Cardiac septum (tissue), 1 donor: ENCODE measurements at regions not wholly inside any gene's neighbourhood (a gene's known extent, or its start where the extent isn't known, plus 50 kb on each side); places are given as distances from the start of the nearest gene placed in this dataset.
"Not testable (repeated sequence)": the region's sequence is repeated elsewhere in the genome, so short reads cannot be mapped to it uniquely, and the experiment has no call there.

ENCODE experiments used
- DNase-seq: peaks from one replicate; pipeline ENCODE4 v3.0.0-alpha.2; 2020; ENCODE audit warnings: low spot score
- intact Hi-C: fragments of 100-400 bp; cut with DNase I; formaldehyde crosslinking; loops from one replicate; pipeline ENCODE4 v1.14.0; 2022
- donor health status: DM: no; HTN: no; CAD: no.

DNA sequence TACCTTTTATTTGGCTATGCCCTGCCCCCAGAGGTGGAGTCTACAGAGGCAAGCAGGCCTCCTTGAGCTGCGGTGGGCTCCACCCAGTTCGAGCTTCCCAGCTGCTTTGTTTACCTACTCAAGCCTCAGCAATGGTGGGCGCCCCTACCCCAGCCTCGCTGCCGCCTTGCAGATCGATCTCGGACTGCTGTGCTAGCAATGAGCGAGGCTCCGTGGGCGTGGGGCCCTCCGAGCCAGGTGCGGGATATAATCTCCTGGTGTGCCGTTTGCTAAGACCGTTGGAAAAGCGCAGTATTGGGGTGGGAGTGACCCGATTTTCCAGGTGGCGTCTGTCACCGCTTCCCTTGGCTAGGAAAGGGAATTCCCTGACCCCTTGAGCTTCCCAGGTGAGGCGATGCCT is 81.8 kb upstream of the ZNF746 start:
- DNase-seq, intact Hi-C loops: not testable (repeated sequence)

DNA sequence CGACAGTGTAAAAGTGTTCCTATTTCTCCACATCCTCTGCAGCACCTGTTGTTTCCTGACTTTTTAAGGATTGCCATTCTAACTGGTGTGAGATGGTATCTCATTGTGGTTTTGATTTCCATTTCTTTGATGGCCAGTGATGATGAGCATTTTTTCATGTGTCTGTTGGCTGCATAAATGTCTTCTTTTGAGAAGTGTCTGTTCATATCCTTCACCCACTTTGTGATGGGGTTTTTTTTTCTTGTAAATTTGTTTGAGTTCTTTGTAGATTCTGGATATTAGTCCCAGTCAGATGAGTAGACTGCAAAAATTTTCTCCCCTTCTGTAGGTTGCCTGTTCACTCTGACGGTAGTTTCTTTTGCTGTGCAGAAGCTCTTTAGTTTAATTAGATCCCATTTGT is 76.8 kb upstream of the ZNF746 start:
- intact Hi-C loops, DNase-seq: not testable (repeated sequence)

DNA sequence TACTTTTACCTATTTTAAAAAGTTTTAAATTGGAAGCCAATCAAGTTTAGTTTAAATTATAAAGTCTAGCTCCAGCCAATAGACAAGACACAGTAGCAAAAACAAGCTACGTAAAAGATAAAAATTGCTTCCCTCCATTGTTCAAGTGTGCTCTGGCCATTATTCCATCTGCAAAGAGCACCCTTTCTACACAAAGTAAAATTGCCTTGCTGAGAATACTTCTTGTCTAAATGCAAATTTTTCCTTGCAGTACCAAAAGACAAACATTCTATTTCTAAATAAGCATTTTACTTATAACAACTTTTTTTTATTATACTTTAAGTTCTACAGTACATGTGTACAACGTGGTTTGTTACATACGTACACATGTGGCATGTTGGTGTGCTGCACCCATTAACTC is 75.9 kb upstream of the ZNF746 start:
- intact Hi-C loops: no loop called here
- no peak for DNase-seq

DNA sequence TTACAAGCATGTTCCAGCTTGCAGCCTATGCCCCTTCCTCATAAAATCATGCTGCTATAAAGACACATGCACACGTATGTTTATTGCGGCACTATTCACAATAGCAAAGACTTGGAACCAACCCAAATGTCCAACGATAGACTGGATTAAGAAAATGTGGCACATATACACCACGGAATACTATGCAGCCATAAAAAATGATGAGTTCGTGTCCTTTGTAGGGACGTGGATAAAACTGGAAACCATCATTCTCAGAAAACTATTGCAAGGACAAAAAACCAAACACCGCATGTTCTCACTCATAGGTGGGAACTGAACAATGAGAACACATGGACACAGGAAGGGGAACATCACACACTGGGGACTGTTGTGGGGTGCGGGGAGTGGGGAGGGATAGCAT is 75.3 kb upstream of the ZNF746 start:
- intact Hi-C loops, DNase-seq: not testable (repeated sequence)

DNA sequence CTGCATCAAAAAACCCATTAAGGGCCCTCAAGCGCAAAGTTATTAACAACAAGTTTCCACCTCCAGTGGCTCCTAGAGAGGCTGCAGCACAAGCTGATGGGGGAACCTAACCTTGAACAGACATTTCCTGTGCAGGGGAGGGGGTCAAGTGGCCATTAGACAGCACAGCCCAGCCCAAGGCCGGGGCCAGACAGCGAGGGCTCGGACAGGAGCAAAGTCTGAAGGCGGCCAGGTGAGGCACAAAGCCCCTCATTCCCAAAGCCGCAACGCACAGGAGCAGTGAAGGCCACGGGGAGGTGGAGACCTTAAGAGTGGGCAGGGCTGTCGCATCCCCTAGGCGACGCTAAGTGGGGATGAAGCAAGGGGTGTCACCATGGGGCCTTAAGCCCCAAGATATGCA is 73.2 kb upstream of the ZNF746 start:
- no peak for DNase-seq
- intact Hi-C loops: no loop called here

DNA sequence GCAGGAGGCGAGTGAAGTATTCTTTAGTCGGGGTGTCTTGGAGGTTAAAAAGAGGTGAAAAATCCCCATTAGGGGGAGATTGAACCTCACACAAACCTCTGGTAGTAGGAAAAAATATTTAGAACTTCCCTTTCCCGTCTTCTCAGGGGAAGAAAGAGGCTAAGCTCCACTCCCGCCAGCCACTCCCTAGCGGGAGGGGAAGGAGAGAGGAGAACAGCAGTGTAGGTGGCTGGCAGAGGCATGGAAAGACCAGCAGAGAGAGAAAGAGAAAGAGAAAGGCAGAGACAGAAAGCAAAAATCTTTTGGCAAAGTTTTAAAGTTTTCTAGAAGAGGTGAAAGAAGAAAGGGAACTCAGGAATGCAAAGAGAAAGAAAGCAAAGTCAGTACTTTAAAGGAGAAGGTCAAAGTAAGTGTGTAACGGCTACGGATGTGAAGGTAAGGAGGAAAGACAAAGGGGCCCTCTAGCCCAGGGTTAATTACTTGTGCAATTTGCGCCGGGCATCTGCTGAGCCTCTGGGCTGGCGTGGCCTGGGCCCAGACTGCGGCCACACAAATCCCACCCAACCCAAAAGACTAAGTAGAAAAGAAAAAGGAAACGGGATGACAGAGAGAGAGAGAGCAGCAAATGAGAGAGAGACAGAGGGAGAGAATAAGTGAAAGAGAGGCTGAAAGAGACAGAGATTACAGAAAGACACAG is 72.3 kb upstream of the ZNF746 start:
- DNase-seq: no peak
- intact Hi-C loops: no loop called here

DNA sequence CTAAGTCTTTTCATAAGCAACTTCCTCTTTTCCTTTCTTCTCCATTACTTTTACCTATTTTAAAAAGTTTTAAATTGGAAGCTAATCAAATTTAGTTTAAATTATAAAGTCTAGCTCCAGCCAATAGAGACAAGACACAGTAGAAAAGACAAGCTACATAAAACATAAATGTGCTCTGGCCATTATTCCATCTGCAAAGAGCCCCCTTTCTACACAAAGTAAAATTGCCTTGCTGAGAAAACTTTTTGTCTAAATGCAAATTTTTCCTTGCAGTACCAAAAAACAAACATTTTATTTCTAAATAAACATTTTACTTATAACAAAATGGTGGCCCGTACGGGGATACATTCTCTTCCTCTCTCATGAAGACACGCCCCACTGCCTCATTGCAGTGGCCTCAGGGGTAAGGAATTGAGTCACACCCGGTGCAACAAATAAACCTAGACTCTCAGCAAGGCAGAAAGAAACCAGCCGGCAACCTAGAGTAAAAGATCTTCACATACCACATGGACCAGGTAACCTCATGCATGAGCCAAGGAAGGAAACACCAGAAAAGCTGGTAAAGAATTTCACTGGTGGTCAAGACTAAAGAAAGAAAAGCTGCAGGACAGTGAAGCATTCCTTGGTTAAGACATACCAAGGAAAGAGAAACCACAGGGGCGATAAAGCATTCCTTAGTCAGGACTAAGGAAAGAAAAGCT is 71.6 kb upstream of the ZNF746 start:
- intact Hi-C loops: no loop called here

DNA sequence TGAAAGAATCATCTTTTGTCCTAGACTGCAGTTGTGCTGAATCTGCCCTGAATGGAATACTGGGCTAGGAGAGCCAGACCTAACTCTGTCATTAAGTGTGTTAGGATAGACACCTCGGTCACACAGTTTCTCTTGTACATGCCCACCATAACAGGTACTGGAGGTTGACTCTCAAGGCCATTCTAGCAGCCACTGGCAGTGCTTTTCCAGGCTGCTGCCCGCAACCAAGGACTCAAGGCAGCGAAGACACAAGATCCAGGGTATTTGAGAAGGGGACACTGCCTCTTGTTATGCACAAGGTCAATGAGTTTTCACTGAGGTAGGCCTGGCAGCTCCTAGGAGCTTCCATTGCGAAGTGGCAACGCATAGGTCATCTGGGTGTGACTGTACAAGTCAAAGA is 70.6 kb upstream of the ZNF746 start:
- no peak for DNase-seq
- intact Hi-C loops: no loop called here

More for the DNA sequence above, 71.6 kb upstream of the ZNF746 start:
- no peak for DNase-seq

DNA sequence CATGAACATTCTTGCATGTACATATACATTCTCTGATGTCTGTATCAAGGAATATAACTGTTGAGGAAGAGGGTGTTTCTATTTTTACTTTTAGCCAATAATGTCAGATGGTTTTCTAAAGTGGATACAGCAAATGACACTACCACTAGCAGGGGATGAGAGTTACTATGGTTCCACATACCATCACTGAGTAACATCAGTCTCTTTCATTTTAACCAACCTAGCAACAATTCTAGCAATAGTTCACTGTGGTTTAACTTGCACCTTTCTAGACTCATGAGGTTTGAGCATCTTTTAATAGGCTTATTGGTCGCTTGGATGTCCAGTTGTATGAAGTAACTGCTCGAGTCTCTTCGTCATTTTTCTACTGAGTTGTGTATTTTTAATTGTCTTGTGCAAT is 68.5 kb upstream of the ZNF746 start:
- DNase-seq: no peak
- intact Hi-C loops: no loop called here

DNA sequence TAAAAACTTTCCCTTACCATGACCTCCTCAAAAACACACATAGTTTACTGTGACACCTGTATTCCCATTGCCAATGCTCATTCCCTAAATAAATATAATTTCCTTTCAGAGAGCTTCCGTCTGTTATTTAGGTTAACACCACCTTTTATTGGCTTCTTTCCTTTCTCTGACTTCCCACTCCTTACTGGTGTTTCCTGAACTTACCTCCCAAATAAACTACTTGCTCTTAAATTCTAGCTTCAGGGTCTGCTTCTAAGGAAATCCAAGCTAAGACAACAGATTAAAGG is 67.4 kb upstream of the ZNF746 start:
- intact Hi-C loops: no loop called here

DNA sequence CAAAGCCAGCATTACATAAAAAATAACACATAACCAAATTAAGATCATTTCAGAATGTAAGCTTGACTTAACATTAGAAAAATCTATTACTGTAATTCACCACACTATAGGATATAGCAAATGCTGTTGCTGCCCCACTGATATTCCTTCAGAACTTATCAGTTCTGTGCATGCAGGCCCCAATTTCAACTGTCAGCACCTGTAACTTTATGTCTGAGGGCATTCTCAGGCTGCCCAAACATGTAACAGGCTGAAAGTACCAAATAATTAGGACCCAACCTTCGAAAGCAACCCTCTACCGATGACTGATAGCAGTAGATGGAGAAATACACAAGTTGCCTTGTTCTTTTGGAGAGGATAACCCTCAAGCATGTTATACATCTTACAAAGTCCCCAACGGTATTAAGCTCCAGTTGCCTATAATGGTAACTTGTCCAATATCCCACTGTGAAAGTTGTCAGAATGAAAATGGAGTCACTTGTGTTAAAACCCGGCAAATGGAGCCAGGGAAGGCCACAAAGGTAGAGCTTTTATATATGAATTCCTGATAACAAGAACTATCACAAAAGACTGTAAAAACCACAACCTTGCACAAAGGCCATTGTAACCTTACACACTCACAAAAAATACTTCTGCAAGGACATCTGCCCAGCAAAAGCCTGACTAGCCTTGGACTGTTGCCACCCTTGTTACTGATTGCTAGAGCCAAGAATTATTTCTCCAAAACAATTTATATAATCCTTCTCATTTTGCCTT is 66.9 kb upstream of the ZNF746 start:
- no peak for DNase-seq
- intact Hi-C loops: no loop called here

More for the DNA sequence above, 67.4 kb upstream of the ZNF746 start:
- DNase-seq: no peak

DNA sequence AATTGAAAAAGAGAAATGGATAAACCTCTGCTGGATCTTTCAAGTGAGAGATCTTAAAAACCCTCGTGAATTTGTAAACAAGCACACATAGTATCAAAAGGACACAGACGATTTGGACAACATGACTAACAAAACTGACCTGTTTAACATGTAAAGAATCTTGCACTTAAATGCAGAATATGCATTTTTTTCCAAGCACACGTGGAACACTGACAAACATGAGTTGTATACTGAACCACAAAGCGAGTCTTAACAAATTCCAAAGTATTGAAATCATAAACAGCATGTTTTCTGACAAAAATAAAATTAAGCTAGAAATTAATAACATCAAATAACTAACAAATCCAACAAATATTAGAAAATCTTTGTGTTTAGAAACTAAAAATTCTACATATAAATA is 65.0 kb upstream of the ZNF746 start:
- DNase-seq: no peak
- intact Hi-C loops: no loop called here

DNA sequence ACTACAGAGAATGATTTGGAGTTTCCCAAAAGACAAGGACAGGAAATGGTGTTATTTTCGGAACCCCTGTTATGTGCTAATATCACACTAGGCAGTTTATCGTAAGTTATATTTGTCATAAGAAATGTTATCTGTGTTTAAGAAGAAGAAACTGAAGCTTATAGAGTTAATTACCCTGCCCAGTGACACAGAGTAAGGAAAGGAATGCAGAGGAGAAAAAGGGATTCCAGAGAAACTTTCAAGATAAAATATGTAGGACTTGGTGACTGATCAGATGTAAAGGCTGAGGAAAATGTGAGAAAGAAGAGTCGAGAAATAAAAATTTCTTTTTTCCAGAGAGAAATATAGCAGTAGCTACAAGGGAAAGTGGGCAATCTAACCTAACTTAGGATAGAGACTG is 63.5 kb upstream of the ZNF746 start:
- DNase-seq: no peak
- intact Hi-C loops: no loop called here

DNA sequence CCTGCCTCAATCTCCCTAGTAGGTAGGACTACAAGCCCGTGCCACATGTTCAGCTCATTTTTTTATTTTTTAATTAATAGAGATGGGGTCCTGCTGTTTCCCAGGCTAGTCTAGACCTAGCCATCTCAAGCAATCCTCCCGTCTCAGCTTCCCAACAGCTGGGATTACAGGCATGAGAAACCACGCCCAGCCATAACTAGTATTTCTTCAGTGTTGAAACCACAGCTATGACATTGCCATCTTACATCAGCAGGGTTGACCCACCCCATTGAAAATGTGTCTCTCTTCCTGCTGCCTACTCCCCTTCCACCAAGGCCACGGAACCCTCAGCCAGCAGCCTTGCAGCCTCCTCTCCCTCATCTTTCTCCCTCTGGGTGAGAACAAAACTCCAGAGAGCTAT is 62.1 kb upstream of the ZNF746 start:
- no peak for DNase-seq

DNA sequence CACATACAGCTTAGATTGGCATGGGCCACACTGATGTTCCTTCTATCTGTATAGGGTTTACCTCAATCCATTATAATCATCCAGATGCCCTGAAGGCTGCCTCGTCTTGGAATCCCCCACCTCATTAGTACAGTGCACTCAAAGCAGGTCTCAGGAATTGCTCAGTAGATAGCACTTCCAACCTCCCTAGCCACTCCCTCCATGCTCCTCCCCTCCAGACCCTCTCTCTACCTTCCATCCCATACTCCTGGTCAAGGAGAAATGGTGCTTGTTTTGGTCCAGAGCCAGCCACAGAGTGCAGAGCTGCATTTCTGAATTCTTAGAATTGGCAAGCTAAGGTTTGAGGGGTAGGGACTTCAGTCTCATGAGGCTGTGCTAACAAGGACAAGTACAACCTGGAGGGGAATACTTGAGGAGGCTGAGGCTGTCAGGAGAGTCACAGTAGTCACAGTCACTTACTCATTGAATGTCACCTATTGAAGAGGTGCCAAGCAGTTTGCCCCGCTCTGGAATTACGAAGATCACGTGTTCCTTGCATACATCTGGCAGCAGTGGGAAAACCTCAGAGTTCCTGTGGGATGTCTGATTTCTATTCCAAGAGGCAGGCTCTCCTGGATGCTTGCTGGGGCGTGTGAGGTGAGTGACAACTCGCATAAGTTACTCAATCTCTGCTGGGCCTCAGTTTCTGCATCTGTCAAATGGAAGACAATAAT is 60.7 kb upstream of the ZNF746 start:
- no peak for DNase-seq
- intact Hi-C loops: no loop called here

More for the DNA sequence above, 62.1 kb upstream of the ZNF746 start:
- intact Hi-C loops: no loop called here

DNA sequence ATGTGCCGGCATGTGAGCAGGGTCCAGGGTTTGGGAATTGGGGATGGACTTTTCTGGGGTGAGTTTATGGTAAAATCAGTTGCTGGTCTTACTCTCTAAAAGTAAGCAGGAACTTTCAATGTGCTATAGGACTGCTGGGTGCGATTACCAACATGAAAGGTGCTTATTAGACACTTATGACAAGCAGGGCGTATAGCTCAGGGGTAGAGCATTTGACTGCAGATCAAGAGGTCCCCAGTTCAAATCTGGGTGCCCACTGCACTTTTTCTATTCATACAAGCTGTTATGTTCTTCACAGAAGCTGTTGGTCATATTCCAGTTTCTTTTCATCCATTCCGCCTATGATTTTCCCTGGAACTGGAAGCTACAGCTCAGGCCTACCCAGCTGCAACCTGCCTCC is 58.9 kb upstream of the ZNF746 start:
- intact Hi-C loops, DNase-seq: not testable (repeated sequence)

DNA sequence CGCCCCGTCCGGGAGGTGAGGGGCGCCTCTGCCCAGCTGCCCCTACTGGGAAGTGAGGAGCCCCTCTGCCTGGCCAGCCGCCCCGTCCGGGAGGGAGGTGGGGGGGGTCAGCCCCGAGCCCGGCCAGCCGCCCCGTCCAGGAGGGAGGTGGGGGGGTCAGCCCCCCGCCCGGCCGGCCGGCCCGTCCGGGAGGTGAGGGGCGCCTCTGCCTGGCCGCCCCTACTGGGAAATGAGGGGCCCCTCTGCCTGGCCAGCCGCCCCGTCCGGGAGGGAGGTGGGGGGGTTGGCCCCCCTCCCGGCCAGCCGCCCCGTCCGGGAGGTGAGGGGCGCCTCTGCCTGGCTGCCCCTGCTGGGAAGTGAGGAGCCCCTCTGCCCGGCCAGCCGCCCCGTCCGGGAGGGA is 57.2 kb upstream of the ZNF746 start:
- intact Hi-C loops, DNase-seq: not testable (repeated sequence)

DNA sequence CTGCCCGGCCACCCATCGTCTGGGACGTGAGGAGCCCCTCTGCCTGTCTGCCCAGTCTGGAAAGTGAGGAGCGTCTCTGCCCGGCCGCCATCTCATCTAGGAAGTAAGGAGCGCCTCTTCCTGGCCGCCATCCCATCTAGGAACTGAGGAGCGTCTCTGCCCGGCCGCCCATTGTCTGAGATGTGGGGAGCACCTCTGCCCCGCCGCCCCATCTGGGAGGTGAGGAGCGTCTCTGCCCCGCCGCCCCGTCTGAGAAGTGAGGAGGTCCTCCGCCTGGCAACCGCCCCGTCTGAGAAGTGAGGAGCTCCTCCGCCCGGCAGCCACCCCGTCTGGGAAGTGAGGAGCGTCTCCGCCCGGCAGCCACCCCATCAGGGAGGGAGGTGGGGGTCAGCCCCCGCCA is 56.4 kb upstream of the ZNF746 start:
- intact Hi-C loops, DNase-seq: not testable (repeated sequence)

DNA sequence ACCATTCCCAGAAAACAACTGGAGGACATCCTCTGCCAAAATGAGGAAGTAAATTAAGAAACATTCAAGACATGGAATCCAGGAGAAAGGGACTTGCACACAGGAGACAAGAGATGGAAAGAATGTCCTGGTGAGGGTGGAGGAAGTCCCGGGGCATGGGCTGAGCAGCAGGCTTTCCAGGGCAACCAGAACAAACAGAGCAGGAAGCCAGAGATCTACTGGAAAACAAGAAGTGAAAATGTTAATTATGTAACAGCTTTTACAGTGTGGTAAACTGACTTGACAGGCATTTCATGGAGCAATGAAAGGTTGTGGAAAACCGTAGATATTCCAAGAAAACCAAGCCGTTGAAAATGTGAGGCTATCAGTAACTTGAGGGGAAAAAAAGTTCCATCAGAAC is 55.2 kb upstream of the ZNF746 start:
- no peak for DNase-seq
- intact Hi-C loops: no loop called here
